Esophagus muscularis mucosa (tissue), 4 donors: ENCODE measurements at regions not wholly inside any gene's neighbourhood (a gene's known extent, or its start where the extent isn't known, plus 50 kb on each side); places are given as distances from the start of the nearest gene placed in this dataset.
"Not testable (repeated sequence)": the region's sequence is repeated elsewhere in the genome, so short reads cannot be mapped to it uniquely, and the experiment has no call there.

ENCODE experiments used
- DNase-seq: peaks from one replicate; pipeline ENCODE4 v3.0.0-alpha.2; 2017; ENCODE audit errors: extremely low spot score
- H3K27ac ChIP-seq, 4 donors: fragments of 200-600 bp; sonication (generic); replicated peaks in 1 of 4; 1 replicate in 3 of 4; 2 replicates in 1 of 4; pipeline ENCODE4 v1.5.1; 2016 to 2019; ENCODE audit warnings: mild to moderate bottlenecking in 1 of 4
- H3K27me3 ChIP-seq, 4 donors: fragments of 200-600 bp; sonication (generic); one replicate each; pipeline versions ENCODE4 v1.5.1 to v1.6.0; 2016 to 2019
- H3K36me3 ChIP-seq, 4 donors: fragments of 200-600 bp; sonication (generic); one replicate each; pipeline ENCODE4 v1.5.1; 2016 to 2019
- H3K4me1 ChIP-seq, 4 donors: fragments of 200-600 bp; sonication (generic); one replicate each; pipeline ENCODE4 v1.5.1; 2016 to 2019
- H3K4me3 ChIP-seq, 4 donors: fragments of 200-600 bp; sonication (generic); 1 replicate in 2 of 4; 2 replicates in 2 of 4; pipeline ENCODE4 v1.5.1; 2016 to 2019; ENCODE audit warnings: mild to moderate bottlenecking in 4 of 4, moderate library complexity in 1 of 4
- H3K9me3 ChIP-seq, 4 donors: fragments of 200-600 bp; sonication (generic); 1 replicate in 3 of 4; 2 replicates in 1 of 4; pipeline ENCODE4 v1.5.1; 2016 to 2019
- CTCF ChIP-seq, 3 experiments: fragments of 200-600 bp in 2 of 3; fragments of 450-650 bp in 1 of 3; sonication (generic) in 2 of 3; IDR thresholded peaks; one replicate each; pipeline ENCODE4 v1.5.1; 2017 to 2019; ENCODE audit warnings: antibody characterized with exemption in 3 of 3, mild to moderate bottlenecking in 2 of 3, moderate library complexity in 1 of 3
- EP300 ChIP-seq: sonication (generic); formaldehyde crosslinking; IDR thresholded peaks from one replicate; pipeline ENCODE4 v1.6.1; 2017; ENCODE audit warnings: antibody characterized with exemption
- POLR2A ChIP-seq: fragments of 450-650 bp; IDR thresholded peaks from one replicate; pipeline ENCODE4 v1.6.1; 2017; ENCODE audit warnings: antibody characterized with exemption, moderate library complexity, mild to moderate bottlenecking, low read depth
- POLR2AphosphoS5 ChIP-seq, 2 donors: sonication (generic); formaldehyde crosslinking; IDR thresholded peaks; one replicate each; pipeline ENCODE4 v1.6.1; 2017; ENCODE audit warnings: antibody characterized with exemption in 2 of 2
- WGBS: methylation state at CpG from one replicate; pipeline ENCODE4 v1.1.5; 2018; 5-methylcytosine and 5-hydroxymethylcytosine counted together
- intact Hi-C: fragments of 100-400 bp; cut with DNase I; formaldehyde crosslinking; loops from one replicate; pipeline ENCODE4 v1.15.1; 2023

- intact Hi-C loops: no loop called here
- Histone ChIP-seq H3K27ac (no peak overlapping the region), H3K36me3 (no peaks in the 10 kb centered on the region), H3K27me3 (no peaks in the 10 kb centered on the region), H3K4me1 (no peaks in the 10 kb centered on the region), H3K4me3 (no peak overlapping the region), H3K9me3 (no peaks in the 10 kb centered on the region)
- no peak for DNase-seq
- 86% methylated on average over 4 of the region's 4 CpGs for WGBS
- TF ChIP-seq CTCF (IDR thresholded peaks at IDR 0.05) (no peak), EP300 (no peak), POLR2AphosphoS5 (IDR thresholded peaks at IDR 0.05) (no peak), POLR2A (no peak)
Observed at GRCh38 chr5:167389537-167389936, 901.9 kb upstream of the WWC1 start.

- 67% methylated on average over 4 of the region's 4 CpGs for WGBS
- H3K27me3 ChIP-seq, H3K4me1 ChIP-seq, H3K27ac ChIP-seq, H3K4me3 ChIP-seq, H3K9me3 ChIP-seq, H3K36me3 ChIP-seq, DNase-seq, intact Hi-C loops: not testable (repeated sequence)
Observed at GRCh38 chr5:167391286-167391685, 900.2 kb upstream of the WWC1 start.

GRCh38 chr5:167392240-167392639 lies 899.2 kb upstream of the WWC1 start:
- WGBS: 73% methylated on average over 5 of the region's 5 CpGs
- H3K9me3 ChIP-seq: no peaks in the 10 kb centered on the region
- no peak overlapping the region for H3K4me3 ChIP-seq
- TF ChIP-seq CTCF (IDR thresholded peaks at IDR 0.05) (no peak), EP300 (no peak), POLR2A (no peak), POLR2AphosphoS5 (IDR thresholded peaks at IDR 0.05) (no peak)
- no peaks in the 10 kb centered on the region for H3K27me3 ChIP-seq
- no peaks in the 10 kb centered on the region for H3K36me3 ChIP-seq
- no peak overlapping the region for H3K27ac ChIP-seq
- H3K4me1 ChIP-seq: no peaks in the 10 kb centered on the region
- DNase-seq: no peak
- intact Hi-C loops: no loop called here

- Histone ChIP-seq H3K36me3 (no peaks in the 10 kb centered on the region), H3K4me1 (no peaks in the 10 kb centered on the region), H3K9me3 (no peaks in the 10 kb centered on the region), H3K27ac (no peak overlapping the region), H3K4me3 (no peak overlapping the region), H3K27me3 (no peaks in the 10 kb centered on the region)
- TF ChIP-seq CTCF (IDR thresholded peaks at IDR 0.05): no peak
- no peak for TF ChIP-seq POLR2A
- TF ChIP-seq EP300: no peak
- no peak for TF ChIP-seq POLR2AphosphoS5 (IDR thresholded peaks at IDR 0.05)
- no peak for DNase-seq
- intact Hi-C loops: no loop called here
Observed at GRCh38 chr5:167393358-167393757, 898.1 kb upstream of the WWC1 start.

GRCh38 chr5:167402671-167403070 lies 888.8 kb upstream of the WWC1 start:
- no peak overlapping the region for H3K27ac ChIP-seq
- intact Hi-C loops: no loop called here
- 46% methylated on average over 2 of the region's 2 CpGs for WGBS
- H3K9me3 ChIP-seq: no peaks in the 10 kb centered on the region
- no peaks in the 10 kb centered on the region for H3K27me3 ChIP-seq
- no peaks in the 10 kb centered on the region for H3K4me1 ChIP-seq
- no peak for DNase-seq
- no peak overlapping the region for H3K4me3 ChIP-seq
- H3K36me3 ChIP-seq: no peaks in the 10 kb centered on the region
- no peak for TF ChIP-seq POLR2AphosphoS5 (IDR thresholded peaks at IDR 0.05)
- TF ChIP-seq CTCF (IDR thresholded peaks at IDR 0.05): no peak
- TF ChIP-seq POLR2A: no peak
- no peak for TF ChIP-seq EP300
